Kidney tubule cell (primary cell): ENCODE measurements at regions not wholly inside any gene's neighbourhood (a gene's known extent, or its start where the extent isn't known, plus 50 kb on each side); places are given as distances from the start of the nearest gene placed in this dataset.

Source experiments
- DNase-seq: peaks from one replicate; pipeline ENCODE4 v3.0.0-alpha.2; 2018; ENCODE audit warnings: low spot score

- no peak for DNase-seq
Observed at GRCh38 chr2:144280009-144280408, 239.9 kb downstream of the ZEB2 start.

DNA sequence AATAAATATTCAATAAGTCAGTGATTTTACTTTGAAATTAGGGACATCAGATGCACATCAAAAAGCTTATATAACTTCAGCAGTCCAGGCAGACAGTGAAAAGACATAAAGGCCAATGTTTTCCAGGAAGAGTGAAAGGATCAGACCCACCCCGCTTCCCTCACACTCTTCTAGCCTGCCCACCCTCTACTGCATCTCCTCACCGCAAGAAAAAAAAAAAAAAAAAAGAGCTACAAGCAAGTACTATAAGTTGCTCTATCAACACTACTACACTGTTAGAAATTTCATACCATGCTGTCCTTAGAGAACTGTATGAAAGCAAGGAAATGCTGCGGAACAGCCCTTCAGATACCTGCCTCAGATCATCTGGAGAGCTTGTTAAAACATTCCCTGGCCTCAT, 240.8 kb downstream of the ZEB2 start:
- no peak for DNase-seq

DNA sequence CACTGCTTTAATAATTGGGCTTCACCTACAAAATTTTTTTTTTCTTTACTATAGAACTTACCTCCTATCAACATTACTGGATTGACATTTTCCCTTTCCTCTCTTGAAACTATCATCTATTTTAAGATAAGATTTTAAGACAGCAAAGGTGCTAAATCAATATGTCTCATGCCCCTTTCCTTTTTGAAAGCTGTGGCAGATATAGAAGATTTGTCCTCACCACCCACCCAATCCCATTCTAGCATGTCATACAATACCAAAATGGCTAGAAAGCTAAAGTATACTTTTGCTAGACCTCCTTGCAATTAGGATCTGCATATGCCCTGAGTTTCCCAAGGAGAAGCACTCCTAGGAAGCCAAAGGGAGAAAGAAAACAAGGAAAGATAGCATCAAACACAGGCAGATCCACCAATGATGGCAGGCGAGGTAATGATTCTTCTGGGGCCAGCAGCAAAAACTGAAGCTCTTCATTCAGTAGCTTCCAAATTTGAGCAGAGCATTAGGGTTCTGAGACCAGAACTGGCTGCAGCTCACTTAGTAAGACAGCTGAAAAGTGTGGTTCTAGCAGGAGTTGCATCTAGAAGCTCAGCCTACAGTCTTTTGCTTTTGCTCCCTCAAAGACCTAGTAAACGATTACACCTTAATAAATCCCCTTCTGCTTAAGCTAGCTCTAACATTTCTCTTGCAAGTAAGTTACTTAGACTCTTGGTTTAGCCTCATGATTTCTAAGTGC, 242.1 kb downstream of the ZEB2 start:
- no peak for DNase-seq

GRCh38 chr2:144275340-144275739, 244.6 kb downstream of the ZEB2 start:
- DNase-seq, result no peak

DNA sequence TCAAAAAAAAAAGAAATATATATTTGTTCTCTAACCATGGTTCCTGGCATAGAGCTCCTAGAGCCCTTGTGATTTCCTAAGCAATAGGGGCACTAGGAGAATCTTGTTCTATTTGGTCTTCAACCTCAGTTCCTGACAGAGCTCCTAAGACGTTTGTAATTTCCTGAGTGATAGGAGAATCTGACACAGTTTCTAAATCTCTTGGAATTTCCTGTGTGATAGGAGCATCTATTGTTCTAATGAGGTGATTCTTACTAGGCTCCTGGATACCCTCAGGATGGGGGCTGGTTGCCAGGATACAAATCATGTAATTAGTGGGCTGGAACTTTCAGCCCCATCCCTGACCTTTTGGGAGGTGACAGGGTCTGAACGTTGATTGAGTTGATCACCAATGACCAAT, 245.8 kb downstream of the ZEB2 start:
- no peak for DNase-seq

- no peak for DNase-seq
Observed at GRCh38 chr2:144270951-144271350, 249.0 kb downstream of the ZEB2 start.

DNA sequence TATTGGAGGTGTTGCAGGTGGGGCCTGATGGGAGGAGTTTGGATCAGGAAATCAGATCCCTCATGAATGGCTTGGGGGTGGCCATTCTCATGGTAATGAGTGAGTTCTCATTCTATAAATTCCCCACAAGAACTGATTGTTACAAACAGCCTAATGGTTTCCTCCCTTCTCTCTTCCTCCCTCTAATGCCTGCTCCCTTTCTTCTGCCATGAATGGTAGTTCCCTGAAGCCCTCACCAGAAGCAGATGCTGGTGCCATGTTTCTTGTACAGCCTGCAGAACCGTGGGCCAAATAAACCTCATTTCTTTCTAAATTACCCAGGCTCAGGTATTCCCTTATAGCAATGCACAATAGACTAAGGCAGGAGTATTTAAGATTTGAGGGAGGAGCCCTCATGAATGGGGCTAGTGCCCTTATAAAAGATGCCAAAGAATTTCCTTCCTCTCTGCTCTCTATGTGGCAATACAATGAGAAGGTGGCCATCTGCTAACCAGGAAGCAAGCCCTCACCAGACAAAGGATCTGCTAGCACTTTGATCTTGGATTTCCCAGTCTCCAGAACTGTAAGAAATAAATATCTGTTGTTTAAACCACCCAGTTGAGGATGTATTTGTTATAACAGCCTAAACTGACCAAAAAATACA, 251.8 kb downstream of the ZEB2 start:
- DNase-seq, result no peak

DNA sequence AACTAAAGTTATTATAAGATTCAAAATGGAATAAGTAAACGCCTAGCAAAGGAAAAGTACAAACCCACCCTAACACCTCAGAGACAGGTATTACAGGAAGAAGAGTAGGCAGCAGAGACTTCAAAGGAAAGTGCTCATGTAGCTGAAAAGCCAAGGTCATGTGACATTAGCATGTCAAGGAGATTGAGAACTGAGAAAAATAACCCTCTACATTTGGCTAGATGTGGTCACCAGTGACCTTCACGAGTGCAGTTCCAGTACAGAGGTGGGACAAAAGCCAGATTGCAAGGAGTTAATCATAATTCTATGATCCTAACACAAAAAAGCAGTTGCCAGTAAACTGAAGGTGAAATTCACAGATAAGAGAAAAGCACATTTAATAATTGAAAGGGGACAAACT, 252.7 kb downstream of the ZEB2 start:
- DNase-seq, result no peak

- no peak for DNase-seq
Observed at GRCh38 chr2:144265654-144266053, 254.3 kb downstream of the ZEB2 start.

- DNase-seq, result no peak
Observed at GRCh38 chr2:144261966-144262365, 258.0 kb downstream of the ZEB2 start.

- DNase-seq, result peak; percentile 33
Observed at GRCh38 chr2:144261336-144261735, 258.6 kb downstream of the ZEB2 start.

- DNase-seq, result no peak
Observed at GRCh38 chr2:144259332-144259731, 260.6 kb downstream of the ZEB2 start.

GRCh38 chr2:144258154-144258553, 261.8 kb downstream of the ZEB2 start:
- DNase-seq, result no peak

GRCh38 chr2:144256996-144257707, 262.8 kb downstream of the ZEB2 start:
- no peak for DNase-seq

GRCh38 chr2:144254342-144255235, 265.3 kb downstream of the ZEB2 start:
- no peak for DNase-seq

DNA sequence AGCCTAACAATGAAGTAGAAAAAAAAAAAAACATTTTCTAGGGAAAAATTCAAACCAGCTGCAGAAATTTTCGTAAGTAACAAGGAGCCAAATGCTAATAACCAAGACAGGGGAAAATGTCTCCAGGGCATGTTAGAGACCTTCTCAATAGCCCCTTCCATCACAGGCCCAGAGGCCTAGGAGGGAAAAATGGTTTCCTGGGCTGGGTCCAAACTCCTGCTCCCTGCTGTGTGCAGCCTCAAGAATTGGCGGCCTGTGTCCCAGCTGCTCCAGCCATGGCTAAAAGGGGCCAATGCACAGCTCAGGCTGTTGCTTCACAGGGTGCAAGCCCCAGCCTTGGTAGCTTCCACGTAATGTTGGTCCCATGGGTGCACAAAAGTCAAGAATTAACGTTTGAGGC, 266.2 kb downstream of the ZEB2 start:
- DNase-seq, result no peak

DNA sequence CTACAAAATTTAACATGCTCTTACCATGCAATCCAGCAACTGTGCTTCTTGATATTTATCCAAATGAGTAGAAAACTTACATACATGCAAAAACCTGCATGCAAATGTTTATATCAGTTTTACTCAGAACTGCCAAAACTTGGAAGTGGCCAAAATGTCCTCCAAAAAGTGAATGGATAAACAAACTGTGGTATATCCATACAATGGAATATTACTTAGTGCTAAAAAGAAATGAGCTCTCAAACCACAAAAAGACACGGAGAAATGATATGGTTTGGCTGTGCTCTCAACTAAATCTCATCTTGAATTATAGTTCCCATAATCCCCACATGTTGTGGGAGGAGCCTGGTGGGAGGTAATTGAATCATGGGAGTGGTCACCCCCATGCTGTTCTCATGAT, 267.2 kb downstream of the ZEB2 start:
- no peak for DNase-seq

DNA sequence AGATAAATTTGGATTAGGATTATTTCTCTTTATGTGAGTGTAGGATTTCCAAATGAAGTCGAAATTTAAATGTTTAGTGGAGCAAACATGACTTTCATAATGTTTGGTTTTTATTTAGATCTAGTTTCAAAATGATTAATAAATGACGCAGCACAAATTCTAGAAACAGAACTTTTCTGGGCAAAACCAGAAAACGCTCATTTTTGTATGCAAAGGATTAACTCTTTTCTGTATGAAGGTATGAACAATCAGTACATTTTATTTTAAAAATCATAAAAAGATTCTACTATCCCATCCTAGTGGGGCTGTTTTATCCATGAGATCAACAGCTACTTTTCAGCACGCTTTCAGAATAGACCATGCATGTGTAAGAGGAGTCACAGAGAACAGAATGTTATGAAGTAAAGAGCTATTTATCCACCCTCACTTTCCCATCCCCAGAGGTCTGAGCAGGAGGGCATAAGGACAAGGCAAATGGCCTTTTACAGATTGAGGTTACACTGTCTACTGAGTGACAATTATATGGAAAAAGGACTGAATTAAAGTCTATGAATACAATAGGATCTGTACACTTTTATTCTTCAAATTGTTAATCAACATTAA, 270.8 kb downstream of the ZEB2 start:
- DNase-seq, result no peak

GRCh38 chr2:144248350-144249034, 271.4 kb downstream of the ZEB2 start:
- no peak for DNase-seq

DNA sequence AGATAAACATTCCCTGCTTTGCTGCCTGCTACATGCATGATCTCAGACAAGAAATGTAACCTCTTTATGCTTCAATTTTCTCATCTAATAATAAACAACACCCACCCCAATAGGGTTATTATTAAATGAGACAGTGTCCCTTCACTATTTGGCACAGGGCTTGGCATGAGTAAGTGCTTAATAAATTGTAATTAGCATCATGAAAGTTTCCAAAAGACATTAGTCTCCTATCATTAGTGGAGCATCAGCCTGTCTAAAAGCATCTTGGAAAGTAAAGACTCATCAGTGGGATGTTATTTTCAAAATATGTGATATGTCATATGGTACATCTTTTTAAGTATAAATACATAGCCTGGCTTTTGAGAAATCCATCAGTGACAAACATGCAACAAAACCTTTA, 275.0 kb downstream of the ZEB2 start:
- no peak for DNase-seq

GRCh38 chr2:144242311-144242710, 277.6 kb downstream of the ZEB2 start:
- DNase-seq, result no peak
